GM12873 (cell line): ENCODE measurements at regions not wholly inside any gene's neighbourhood (a gene's known extent, or its start where the extent isn't known, plus 50 kb on each side); places are given as distances from the start of the nearest gene placed in this dataset.

Experiments
- TF ChIP-seq, protein P1 (sequence below): IDR thresholded peaks from 2 replicates; pipeline ENCODE4 v1.5.1; 2012; ENCODE audit warnings: low read depth, mild to moderate bottlenecking, moderate library complexity, low read length, control low read depth; ENCODE audit not compliant: insufficient read depth; ENCODE audit errors: missing control alignments

- TF ChIP-seq, protein P1, sequence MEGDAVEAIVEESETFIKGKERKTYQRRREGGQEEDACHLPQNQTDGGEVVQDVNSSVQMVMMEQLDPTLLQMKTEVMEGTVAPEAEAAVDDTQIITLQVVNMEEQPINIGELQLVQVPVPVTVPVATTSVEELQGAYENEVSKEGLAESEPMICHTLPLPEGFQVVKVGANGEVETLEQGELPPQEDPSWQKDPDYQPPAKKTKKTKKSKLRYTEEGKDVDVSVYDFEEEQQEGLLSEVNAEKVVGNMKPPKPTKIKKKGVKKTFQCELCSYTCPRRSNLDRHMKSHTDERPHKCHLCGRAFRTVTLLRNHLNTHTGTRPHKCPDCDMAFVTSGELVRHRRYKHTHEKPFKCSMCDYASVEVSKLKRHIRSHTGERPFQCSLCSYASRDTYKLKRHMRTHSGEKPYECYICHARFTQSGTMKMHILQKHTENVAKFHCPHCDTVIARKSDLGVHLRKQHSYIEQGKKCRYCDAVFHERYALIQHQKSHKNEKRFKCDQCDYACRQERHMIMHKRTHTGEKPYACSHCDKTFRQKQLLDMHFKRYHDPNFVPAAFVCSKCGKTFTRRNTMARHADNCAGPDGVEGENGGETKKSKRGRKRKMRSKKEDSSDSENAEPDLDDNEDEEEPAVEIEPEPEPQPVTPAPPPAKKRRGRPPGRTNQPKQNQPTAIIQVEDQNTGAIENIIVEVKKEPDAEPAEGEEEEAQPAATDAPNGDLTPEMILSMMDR = no peak
Measured at GRCh38 chr5:173733021-173733420, 116.6 kb upstream of the BOD1 start.

DNA sequence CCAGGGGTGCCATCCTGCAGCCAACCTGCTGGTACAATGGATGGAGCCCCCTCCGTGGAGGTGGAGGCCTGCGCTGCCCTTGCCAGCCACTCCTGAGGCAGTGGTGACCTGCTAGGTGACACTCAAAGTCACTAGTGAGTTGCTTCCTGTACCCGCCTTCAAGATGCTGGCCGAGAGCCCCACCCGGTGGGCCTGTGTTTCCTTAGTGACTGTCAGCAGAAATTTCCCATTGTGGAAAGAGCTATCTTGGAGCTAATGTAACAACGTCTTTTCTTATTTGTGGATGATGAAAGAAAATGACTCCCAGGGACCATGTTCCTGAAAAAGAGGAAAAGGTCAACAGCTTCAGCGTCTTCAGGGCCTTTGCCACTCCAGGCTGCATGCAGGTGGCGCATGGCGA lies 117.0 kb upstream of the BOD1 start:
- TF ChIP-seq, protein P1 = no peak

DNA sequence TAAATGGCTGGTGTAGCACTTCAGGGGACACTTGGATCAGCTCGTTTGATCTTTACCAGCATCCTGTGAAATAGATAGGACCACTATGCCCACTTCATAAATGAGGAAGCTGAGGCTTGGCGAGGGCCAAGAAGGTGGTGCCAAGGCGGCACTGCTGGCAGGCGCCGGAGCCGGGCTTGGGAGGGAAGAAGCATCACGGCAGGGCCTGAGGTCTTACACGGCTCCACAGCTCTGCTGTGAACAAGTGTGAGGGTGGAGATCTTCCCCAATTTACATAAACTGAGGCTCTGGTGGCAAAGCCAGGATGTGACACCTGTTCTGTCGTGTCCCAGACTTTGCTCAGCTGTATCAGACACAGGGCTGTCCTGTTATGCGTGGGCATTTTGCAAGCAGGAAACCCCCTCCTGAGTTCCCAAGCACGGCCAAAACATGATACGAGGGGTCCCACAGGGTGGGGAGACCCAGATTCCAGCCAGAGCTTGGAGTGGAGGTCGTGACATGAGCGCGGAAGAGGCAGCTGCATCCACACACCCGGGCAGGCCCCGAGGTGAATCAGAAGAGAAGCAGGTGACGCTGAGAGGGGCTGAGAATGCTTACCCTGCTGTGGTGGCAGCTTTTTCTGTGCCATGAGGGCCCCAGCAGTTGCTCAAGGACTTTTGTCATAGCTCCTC lies 117.5 kb upstream of the BOD1 start:
- TF ChIP-seq, protein P1 = no peak

DNA sequence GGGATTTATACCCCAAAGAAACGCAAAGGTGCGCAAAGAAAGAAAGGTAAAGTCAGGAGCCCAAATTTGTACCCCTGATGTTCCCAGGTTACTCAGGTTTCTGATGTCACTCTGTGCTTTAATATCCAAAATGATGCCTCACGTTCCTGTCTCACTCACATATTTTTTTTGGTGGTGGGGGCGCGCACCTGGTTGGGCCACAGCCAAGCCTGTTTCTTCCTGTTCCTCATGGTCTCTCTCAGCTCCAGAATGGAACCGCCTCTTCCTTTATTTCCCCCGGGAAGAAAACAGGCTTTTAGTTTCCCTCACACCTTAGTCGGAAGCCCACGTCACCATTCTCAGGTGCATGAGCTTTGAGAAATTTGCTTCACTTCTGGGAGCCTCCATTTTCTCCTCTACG lies 118.3 kb upstream of the BOD1 start:
- TF ChIP-seq, protein P1 = no peak

- TF ChIP-seq, protein P1 = no peak
Measured at GRCh38 chr5:173735184-173735583, 118.7 kb upstream of the BOD1 start.

- TF ChIP-seq, protein P1 = no peak
Measured at GRCh38 chr5:173735691-173736090, 119.2 kb upstream of the BOD1 start.

DNA sequence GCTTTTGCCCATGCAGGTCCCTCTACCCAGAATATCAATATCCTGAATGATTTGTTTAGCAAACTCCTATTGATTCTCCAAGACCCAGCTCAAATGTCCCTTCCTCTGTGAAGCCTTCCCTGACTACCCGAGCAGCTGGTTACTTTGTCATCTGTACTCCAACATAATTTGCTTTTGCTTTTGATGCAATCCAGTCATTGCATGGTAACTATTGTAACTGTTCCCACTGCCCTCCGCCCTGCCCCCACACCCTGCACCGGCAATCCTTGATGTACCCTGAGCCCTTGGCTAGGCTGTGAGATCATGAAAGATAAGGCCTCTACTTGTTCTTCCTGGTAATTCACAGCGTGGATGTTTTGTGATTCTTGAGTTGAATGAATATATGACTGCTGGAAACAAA lies 119.9 kb upstream of the BOD1 start:
- TF ChIP-seq, protein P1 = no peak
